Tibial nerve (tissue), 4 donors: ENCODE measurements at regions not wholly inside any gene's neighbourhood (a gene's known extent, or its start where the extent isn't known, plus 50 kb on each side); places are given as distances from the start of the nearest gene placed in this dataset.

Experiments used
- DNase-seq, 2 donors: peaks; one replicate each; pipeline ENCODE4 v3.0.0-alpha.2; 2019; ENCODE audit warnings: low spot score in 2 of 2
- H3K27ac ChIP-seq, 4 donors: fragments of 200-600 bp; sonication (generic) in 3 of 4; one replicate each; pipeline ENCODE4 v1.5.1; 2017 to 2019; ENCODE audit warnings: mild to moderate bottlenecking in 1 of 4
- H3K27me3 ChIP-seq, 2 donors: fragments of 200-600 bp; sonication (generic) in 1 of 2; one replicate each; pipeline versions ENCODE4 v1.5.1 to v1.6.0; 2017 to 2019
- H3K36me3 ChIP-seq, 3 donors: fragments of 200-600 bp; sonication (generic); one replicate each; pipeline ENCODE4 v1.5.1; 2018 to 2019
- H3K4me1 ChIP-seq, 4 donors: fragments of 200-600 bp; sonication (generic) in 3 of 4; one replicate each; pipeline ENCODE4 v1.5.1; 2017 to 2019
- H3K4me3 ChIP-seq, 4 donors: fragments of 200-600 bp; sonication (generic) in 3 of 4; one replicate each; pipeline ENCODE4 v1.5.1; 2017 to 2019; ENCODE audit warnings: mild to moderate bottlenecking in 1 of 4, moderate library complexity in 1 of 4
- H3K9me3 ChIP-seq, 4 donors: fragments of 200-600 bp; sonication (generic) in 3 of 4; one replicate each; pipeline ENCODE4 v1.5.1; 2017 to 2019
- CTCF ChIP-seq, 5 experiments: fragments of 200-600 bp in 3 of 5; fragments of 450-650 bp in 2 of 5; sonication (generic) in 3 of 5; IDR thresholded peaks; one replicate each; pipeline ENCODE4 v1.5.1; 2016 to 2019; ENCODE audit warnings: antibody characterized with exemption in 5 of 5, mild to moderate bottlenecking in 3 of 5, moderate library complexity in 2 of 5
- EP300 ChIP-seq, 2 donors: sonication (generic); formaldehyde crosslinking; IDR thresholded peaks; one replicate each; pipeline ENCODE4 v1.6.1; 2017; ENCODE audit warnings: antibody characterized with exemption in 2 of 2, mild to moderate bottlenecking in 1 of 2
- POLR2A ChIP-seq, 2 donors: fragments of 450-650 bp; IDR thresholded peaks; one replicate each; pipeline ENCODE4 v1.6.1; 2017; ENCODE audit warnings: antibody characterized with exemption in 2 of 2, mild to moderate bottlenecking in 2 of 2, moderate library complexity in 2 of 2
- WGBS, 2 donors: methylation state at CpG; one replicate each; pipeline ENCODE4 v1.1.5; 2018; 5-methylcytosine and 5-hydroxymethylcytosine counted together

GRCh38 chr2:40625849-40626248 lies 174.0 kb upstream of the SLC8A1 start:
- WGBS, 2 donors: 77 to 78% methylated on average over 3 of the region's 3 CpGs

GRCh38 chr2:40628556-40628955 lies 176.7 kb upstream of the SLC8A1 start:
- no peaks in the 10 kb centered on the region for H3K4me1 ChIP-seq
- H3K9me3 ChIP-seq: no peaks in the 10 kb centered on the region
- no peak overlapping the region for H3K4me3 ChIP-seq
- WGBS, 2 donors: 62 to 64% methylated on average over 3 of the region's 3 CpGs
- H3K27ac ChIP-seq: no peak overlapping the region
- H3K27me3 ChIP-seq: no peaks in the 10 kb centered on the region
- no peaks in the 10 kb centered on the region for H3K36me3 ChIP-seq
- TF ChIP-seq CTCF (IDR thresholded peaks at IDR 0.05) (no peak), EP300 (IDR thresholded peaks at IDR 0.05) (no peak), POLR2A (IDR thresholded peaks at IDR 0.05) (no peak)
- DNase-seq: no peak

More at GRCh38 chr2:40625849-40626248, 174.0 kb upstream of the SLC8A1 start:
- no peaks in the 10 kb centered on the region for H3K4me1 ChIP-seq
- H3K4me3 ChIP-seq: no peak overlapping the region
- H3K27ac ChIP-seq: no peak overlapping the region
- no peaks in the 10 kb centered on the region for H3K27me3 ChIP-seq
- no peaks in the 10 kb centered on the region for H3K36me3 ChIP-seq
- TF ChIP-seq POLR2A (IDR thresholded peaks at IDR 0.05) (no peak), CTCF (IDR thresholded peaks at IDR 0.05) (no peak), EP300 (IDR thresholded peaks at IDR 0.05) (no peak)
- no peaks in the 10 kb centered on the region for H3K9me3 ChIP-seq
- DNase-seq: no peak

- TF ChIP-seq POLR2A (IDR thresholded peaks at IDR 0.05): no peak
- TF ChIP-seq EP300 (IDR thresholded peaks at IDR 0.05): no peak
- TF ChIP-seq CTCF (IDR thresholded peaks at IDR 0.05): no peak
- no peaks in the 10 kb centered on the region for H3K36me3 ChIP-seq
- no peaks in the 10 kb centered on the region for H3K4me1 ChIP-seq
- WGBS, 2 donors: 70 to 79% methylated on average over 4 of the region's 4 CpGs
- no peak overlapping the region for H3K27ac ChIP-seq
- DNase-seq: no peak
- no peak overlapping the region for H3K4me3 ChIP-seq
- H3K9me3 ChIP-seq: no peaks in the 10 kb centered on the region
- H3K27me3 ChIP-seq: no peaks in the 10 kb centered on the region
These were observed 178.0 kb upstream of the SLC8A1 start for GRCh38 chr2:40629768-40630434.

GRCh38 chr2:40639320-40639719 lies 187.4 kb upstream of the SLC8A1 start:
- DNase-seq: peak in 1 of 2 donors; percentile 8
- H3K27ac ChIP-seq: no peak overlapping the region
- no peak overlapping the region for H3K4me3 ChIP-seq
- no peaks in the 10 kb centered on the region for H3K9me3 ChIP-seq
- WGBS, 2 donors: 52 to 55% methylated on average over 4 of the region's 4 CpGs
- TF ChIP-seq EP300 (IDR thresholded peaks at IDR 0.05): peak in 1 of 2 donors; percentile 26
- no peak for TF ChIP-seq CTCF (IDR thresholded peaks at IDR 0.05)
- no peaks in the 10 kb centered on the region for H3K27me3 ChIP-seq
- no peaks in the 10 kb centered on the region for H3K4me1 ChIP-seq
- no peaks in the 10 kb centered on the region for H3K36me3 ChIP-seq

GRCh38 chr2:40642237-40642636 lies 190.3 kb upstream of the SLC8A1 start:
- no peaks in the 10 kb centered on the region for H3K9me3 ChIP-seq
- no peak for TF ChIP-seq EP300 (IDR thresholded peaks at IDR 0.05)
- TF ChIP-seq POLR2A (IDR thresholded peaks at IDR 0.05): no peak
- no peak for TF ChIP-seq CTCF (IDR thresholded peaks at IDR 0.05)
- no peak overlapping the region for H3K4me3 ChIP-seq
- H3K27me3 ChIP-seq: no peaks in the 10 kb centered on the region
- H3K36me3 ChIP-seq: no peaks in the 10 kb centered on the region
- 50 to 57% methylated on average over 1 of the region's 1 CpG for WGBS, 2 donors
- no peak overlapping the region for H3K27ac ChIP-seq
- no peaks in the 10 kb centered on the region for H3K4me1 ChIP-seq
- no peak for DNase-seq
